HUES64 (cell line): ENCODE measurements at regions not wholly inside any gene's neighbourhood (a gene's known extent, or its start where the extent isn't known, plus 50 kb on each side); places are given as distances from the start of the nearest gene placed in this dataset.
"Not testable (repeated sequence)": the region's sequence is repeated elsewhere in the genome, so short reads cannot be mapped to it uniquely, and the experiment has no call there.

Experiments
- H3K27ac ChIP-seq: 2 replicates; pipeline ENCODE4 v1.7.0; 2013; ENCODE audit warnings: low read depth, low read length, inconsistent platforms
- H3K27me3 ChIP-seq: 2 replicates; pipeline ENCODE4 v1.6.1; 2013; ENCODE audit warnings: mild to moderate bottlenecking, low read length; ENCODE audit not compliant: insufficient read depth
- H3K36me3 ChIP-seq: 2 replicates; pipeline ENCODE4 v1.6.1; 2013; ENCODE audit warnings: mild to moderate bottlenecking, low read length; ENCODE audit not compliant: insufficient read depth
- H3K4me1 ChIP-seq: 2 replicates; pipeline ENCODE4 v1.6.1; 2013; ENCODE audit warnings: mild to moderate bottlenecking, low read length, moderate library complexity; ENCODE audit not compliant: insufficient read depth
- H3K4me3 ChIP-seq: 2 replicates; pipeline ENCODE4 v1.5.1; 2013; ENCODE audit warnings: mild to moderate bottlenecking, low read length, moderate library complexity
- H3K9ac ChIP-seq: 2 replicates; pipeline ENCODE4 v1.6.1; 2013; ENCODE audit warnings: mild to moderate bottlenecking, low read depth, low read length
- H3K9me3 ChIP-seq: 2 replicates; pipeline ENCODE4 v1.6.1; 2013; ENCODE audit warnings: low read depth, low read length; ENCODE audit not compliant: insufficient read depth
- WGBS: fragments of 150-250, 120-280 bp; methylation state at CpG from one replicate; pipeline ENCODE4 v1.1.7; 2013; ENCODE audit warnings: missing lambda C conversion rate; 5-methylcytosine and 5-hydroxymethylcytosine counted together

- no peaks in the 10 kb centered on the region for H3K27me3 ChIP-seq
- 56% methylated on average over 7 of the region's 9 CpGs for WGBS
- H3K36me3 ChIP-seq: no peaks in the 10 kb centered on the region
- 0 out of 2 replicates have a peak, but pooled peaks cover 2% of the 10 kb centered on the region for H3K9me3 ChIP-seq
- no peak overlapping the region for H3K27ac ChIP-seq
- H3K4me3 ChIP-seq: no peak overlapping the region
- H3K4me1 ChIP-seq: peaks cover 9% of the 10 kb centered on the region
- H3K9ac ChIP-seq: no peak overlapping the region
Observed at GRCh38 chr7:80018941-80019808, 115.5 kb upstream of the GNAI1 start.

- Histone ChIP-seq H3K27ac (no peak overlapping the region), H3K4me3 (no peak overlapping the region), H3K9me3 (no peaks in the 10 kb centered on the region), H3K9ac (no peak overlapping the region), H3K27me3 (no peaks in the 10 kb centered on the region), H3K4me1 (peaks cover 13% of the 10 kb centered on the region), H3K36me3 (no peaks in the 10 kb centered on the region)
- WGBS: 80% methylated on average over 1 of the region's 2 CpGs
Observed at GRCh38 chr7:80017101-80017698, 117.4 kb upstream of the GNAI1 start.

GRCh38 chr7:80014511-80014910 lies 120.1 kb upstream of the GNAI1 start:
- no peak overlapping the region for H3K9ac ChIP-seq
- peak overlapping the region; percentile 21 for H3K27ac ChIP-seq
- H3K36me3 ChIP-seq: no peaks in the 10 kb centered on the region
- peaks cover 13% of the 10 kb centered on the region for H3K4me1 ChIP-seq
- no peaks in the 10 kb centered on the region for H3K27me3 ChIP-seq
- 86% methylated on average over 2 of the region's 2 CpGs for WGBS
- H3K9me3 ChIP-seq: no peaks in the 10 kb centered on the region
- no peak overlapping the region for H3K4me3 ChIP-seq

- H3K36me3 ChIP-seq: no peaks in the 10 kb centered on the region
- no peaks in the 10 kb centered on the region for H3K9me3 ChIP-seq
- no peaks in the 10 kb centered on the region for H3K4me1 ChIP-seq
- WGBS: no CpG with 5 or more reads among the region's 1 CpG
- H3K27ac ChIP-seq: no peak overlapping the region
- H3K9ac ChIP-seq: no peak overlapping the region
- no peaks in the 10 kb centered on the region for H3K27me3 ChIP-seq
- H3K4me3 ChIP-seq: no peak overlapping the region
Observed at GRCh38 chr7:80008039-80008438, 126.6 kb upstream of the GNAI1 start.

- 100% methylated on average over 1 of the region's 2 CpGs for WGBS
- no peak overlapping the region for H3K9ac ChIP-seq
- no peaks in the 10 kb centered on the region for H3K27me3 ChIP-seq
- H3K36me3 ChIP-seq: no peaks in the 10 kb centered on the region
- no peaks in the 10 kb centered on the region for H3K4me1 ChIP-seq
- H3K4me3 ChIP-seq: no peak overlapping the region
- H3K27ac ChIP-seq: no peak overlapping the region
- H3K9me3 ChIP-seq: no peaks in the 10 kb centered on the region
Observed at GRCh38 chr7:80002865-80003264, 131.8 kb upstream of the GNAI1 start.

- H3K27ac ChIP-seq: no peak overlapping the region
- H3K9ac ChIP-seq: no peak overlapping the region
- H3K4me3 ChIP-seq: no peak overlapping the region
- H3K9me3 ChIP-seq: no peaks in the 10 kb centered on the region
- no peaks in the 10 kb centered on the region for H3K4me1 ChIP-seq
- H3K27me3 ChIP-seq: no peaks in the 10 kb centered on the region
- no CpG with 5 or more reads among the region's 1 CpG for WGBS
- H3K36me3 ChIP-seq: no peaks in the 10 kb centered on the region
Observed at GRCh38 chr7:79998363-79998762, 136.3 kb upstream of the GNAI1 start.

- no CpG with 5 or more reads among the region's 1 CpG for WGBS
- no peak overlapping the region for H3K4me3 ChIP-seq
- no peaks in the 10 kb centered on the region for H3K27me3 ChIP-seq
- H3K9me3 ChIP-seq: no peaks in the 10 kb centered on the region
- no peak overlapping the region for H3K27ac ChIP-seq
- no peaks in the 10 kb centered on the region for H3K36me3 ChIP-seq
- H3K9ac ChIP-seq: no peak overlapping the region
- H3K4me1 ChIP-seq: no peaks in the 10 kb centered on the region
Observed at GRCh38 chr7:79997345-79997744, 137.3 kb upstream of the GNAI1 start.

GRCh38 chr7:79995741-79996140 lies 138.9 kb upstream of the GNAI1 start:
- not testable (repeated sequence) for H3K36me3 ChIP-seq, H3K9ac ChIP-seq, H3K27me3 ChIP-seq, H3K4me1 ChIP-seq, H3K9me3 ChIP-seq, H3K27ac ChIP-seq, H3K4me3 ChIP-seq
- WGBS: 89% methylated on average over 3 of the region's 3 CpGs

- WGBS: 100% methylated on average over 1 of the region's 1 CpG
- Histone ChIP-seq H3K27me3 (no peaks in the 10 kb centered on the region), H3K36me3 (no peaks in the 10 kb centered on the region), H3K4me1 (no peaks in the 10 kb centered on the region), H3K9ac (no peak overlapping the region), H3K9me3 (no peaks in the 10 kb centered on the region), H3K4me3 (no peak overlapping the region), H3K27ac (no peak overlapping the region)
Observed at GRCh38 chr7:79988653-79989052, 146.0 kb upstream of the GNAI1 start.

- H3K9me3 ChIP-seq: no peaks in the 10 kb centered on the region
- 100% methylated on average over 1 of the region's 2 CpGs for WGBS
- no peaks in the 10 kb centered on the region for H3K36me3 ChIP-seq
- H3K27ac ChIP-seq: no peak overlapping the region
- H3K4me1 ChIP-seq: no peaks in the 10 kb centered on the region
- H3K9ac ChIP-seq: no peak overlapping the region
- no peak overlapping the region for H3K4me3 ChIP-seq
- no peaks in the 10 kb centered on the region for H3K27me3 ChIP-seq
Observed at GRCh38 chr7:79984210-79984609, 150.4 kb upstream of the GNAI1 start.

GRCh38 chr7:79982141-79982770 lies 152.4 kb upstream of the GNAI1 start:
- Histone ChIP-seq H3K27me3 (no peaks in the 10 kb centered on the region), H3K9me3 (no peaks in the 10 kb centered on the region), H3K4me3 (no peak overlapping the region), H3K4me1 (no peaks in the 10 kb centered on the region), H3K27ac (no peak overlapping the region), H3K9ac (no peak overlapping the region), H3K36me3 (no peaks in the 10 kb centered on the region)
- no CpG with 5 or more reads among the region's 2 CpGs for WGBS
